Adrenal gland (tissue), 9 donors: ENCODE measurements at regions not wholly inside any gene's neighbourhood (a gene's known extent, or its start where the extent isn't known, plus 50 kb on each side); places are given as distances from the start of the nearest gene placed in this dataset.

ENCODE experiments used
- DNase-seq, 7 donors: peaks; one replicate each; pipeline ENCODE4 v3.0.0-alpha.2; 2019 to 2020
- H3K27ac ChIP-seq, 5 donors: fragments of 200-600 bp; sonication (generic) in 4 of 5; 1 replicate in 3 of 5; 2 replicates in 2 of 5; pipeline versions ENCODE4 v1.5.1 to v1.8.0; 2016 to 2020; ENCODE audit warnings: mild to moderate bottlenecking in 1 of 5
- H3K27me3 ChIP-seq: fragments of 200-600 bp; 2 replicates; pipeline ENCODE4 v1.8.0; 2021
- H3K36me3 ChIP-seq, 2 donors: fragments of 200-600 bp; replicated peaks in 1 of 2; 1 replicate in 1 of 2; 2 replicates in 1 of 2; pipeline versions ENCODE4 v1.5.1 to v1.8.0; 2018 to 2022
- H3K4me1 ChIP-seq, 2 donors: fragments of 200-600 bp; replicated peaks in 1 of 2; 1 replicate in 1 of 2; 2 replicates in 1 of 2; pipeline versions ENCODE4 v1.5.1 to v1.8.0; 2018 to 2021
- H3K4me3 ChIP-seq, 4 donors: fragments of 200-600 bp; sonication (generic) in 3 of 4; one replicate each; pipeline ENCODE4 v1.5.1; 2016 to 2018
- H3K9me3 ChIP-seq, 3 donors: fragments of 200-600 bp; sonication (generic) in 1 of 3; replicated peaks in 1 of 3; 1 replicate in 2 of 3; 2 replicates in 1 of 3; pipeline versions ENCODE4 v1.5.1 to v1.8.0; 2016 to 2021
- POLR2A ChIP-seq, 2 donors: fragments of 450-650 bp; IDR thresholded peaks; one replicate each; pipeline ENCODE4 v1.6.1; 2017; ENCODE audit warnings: antibody characterized with exemption in 2 of 2, mild to moderate bottlenecking in 2 of 2, moderate library complexity in 1 of 2
- WGBS, 4 donors: extraction: QIAGEN DNeasy Blood & Tissue Kit in 2 of 4; methylation state at CpG; one replicate each; pipeline versions ENCODE4 v1.1.5 to v1.1.7; 2013 to 2017; 5-methylcytosine and 5-hydroxymethylcytosine counted together
- intact Hi-C, 2 donors: fragments of 100-400 bp; cut with DNase I; formaldehyde crosslinking; loops; one replicate each; pipeline versions ENCODE4 v1.14.1 to v1.15.0; 2022 to 2023
- TF ChIP-seq, protein P1 (sequence below), 6 experiments: fragments of 450-650 bp in 4 of 6; fragments of 200-600 bp in 2 of 6; sonication (generic) in 1 of 6; IDR thresholded peaks; 1 replicate in 5 of 6; 2 replicates in 1 of 6; pipeline versions ENCODE4 v1.5.1 to v1.8.0; 2016 to 2021; ENCODE audit warnings: antibody characterized with exemption in 6 of 6, mild to moderate bottlenecking in 2 of 6, moderate library complexity in 1 of 6
- donor health status: healthy with polysubstance abuse.
- donor health status: Bipolar disorder and iron deficiency.
- donor health status: DM: yes; HTN: yes; CAD: no.
- donor health status: DM: no; HTN: no; CAD: no.
- donor health status: DM: no; HTN: no; CAD: no.

- no peak for DNase-seq
- no peak for TF ChIP-seq POLR2A (IDR thresholded peaks at IDR 0.05)
- TF ChIP-seq, protein P1, sequence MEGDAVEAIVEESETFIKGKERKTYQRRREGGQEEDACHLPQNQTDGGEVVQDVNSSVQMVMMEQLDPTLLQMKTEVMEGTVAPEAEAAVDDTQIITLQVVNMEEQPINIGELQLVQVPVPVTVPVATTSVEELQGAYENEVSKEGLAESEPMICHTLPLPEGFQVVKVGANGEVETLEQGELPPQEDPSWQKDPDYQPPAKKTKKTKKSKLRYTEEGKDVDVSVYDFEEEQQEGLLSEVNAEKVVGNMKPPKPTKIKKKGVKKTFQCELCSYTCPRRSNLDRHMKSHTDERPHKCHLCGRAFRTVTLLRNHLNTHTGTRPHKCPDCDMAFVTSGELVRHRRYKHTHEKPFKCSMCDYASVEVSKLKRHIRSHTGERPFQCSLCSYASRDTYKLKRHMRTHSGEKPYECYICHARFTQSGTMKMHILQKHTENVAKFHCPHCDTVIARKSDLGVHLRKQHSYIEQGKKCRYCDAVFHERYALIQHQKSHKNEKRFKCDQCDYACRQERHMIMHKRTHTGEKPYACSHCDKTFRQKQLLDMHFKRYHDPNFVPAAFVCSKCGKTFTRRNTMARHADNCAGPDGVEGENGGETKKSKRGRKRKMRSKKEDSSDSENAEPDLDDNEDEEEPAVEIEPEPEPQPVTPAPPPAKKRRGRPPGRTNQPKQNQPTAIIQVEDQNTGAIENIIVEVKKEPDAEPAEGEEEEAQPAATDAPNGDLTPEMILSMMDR (IDR thresholded peaks at IDR 0.05), result no peak
- intact Hi-C loops, result no loop called here
- no peaks in the 10 kb centered on the region for H3K4me1 ChIP-seq
- H3K36me3 ChIP-seq, result no peaks in the 10 kb centered on the region
- H3K27ac ChIP-seq, result no peak overlapping the region
- no peak overlapping the region for H3K4me3 ChIP-seq
- 85 to 95% (median 93%) methylated on average over 1 of the region's 1 CpG for WGBS, 4 donors
- no peaks in the 10 kb centered on the region for H3K9me3 ChIP-seq
- H3K27me3 ChIP-seq, result no peaks in the 10 kb centered on the region
These were observed 79.8 kb downstream of the CDO1 start for GRCh38 chr5:115736690-115737005.

GRCh38 chr5:115736004-115736689 lies 80.3 kb downstream of the CDO1 start:
- Histone ChIP-seq H3K4me1 (no peaks in the 10 kb centered on the region), H3K36me3 (no peaks in the 10 kb centered on the region), H3K27ac (no peak overlapping the region), H3K27me3 (no peaks in the 10 kb centered on the region), H3K4me3 (no peak overlapping the region), H3K9me3 (no peaks in the 10 kb centered on the region)
- no peak for TF ChIP-seq POLR2A (IDR thresholded peaks at IDR 0.05)
- TF ChIP-seq, protein P1 (IDR thresholded peaks at IDR 0.05), result no peak
- DNase-seq, result no peak
- WGBS, 4 donors, result 62 to 69% (median 64%) methylated on average over 3 of the region's 3 CpGs
- intact Hi-C loops, result no loop called here

- Histone ChIP-seq H3K27me3 (no peaks in the 10 kb centered on the region), H3K36me3 (no peaks in the 10 kb centered on the region), H3K27ac (no peak overlapping the region), H3K9me3 (no peaks in the 10 kb centered on the region), H3K4me3 (no peak overlapping the region), H3K4me1 (no peaks in the 10 kb centered on the region)
- DNase-seq, result no peak
- intact Hi-C loops, result no loop called here
- no peak for TF ChIP-seq POLR2A (IDR thresholded peaks at IDR 0.05)
- TF ChIP-seq, protein P1 (IDR thresholded peaks at IDR 0.05), result no peak
- WGBS, 4 donors, result 49 to 63% (median 55%) methylated on average over 7 of the region's 7 CpGs
These were observed 81.1 kb downstream of the CDO1 start for GRCh38 chr5:115735108-115735998.

- WGBS, 4 donors, result 62 to 68% (median 65%) methylated on average over 2 of the region's 2 CpGs
- Histone ChIP-seq H3K27ac (no peak overlapping the region), H3K4me3 (no peak overlapping the region), H3K27me3 (no peaks in the 10 kb centered on the region), H3K36me3 (no peaks in the 10 kb centered on the region), H3K4me1 (no peaks in the 10 kb centered on the region), H3K9me3 (no peaks in the 10 kb centered on the region)
- TF ChIP-seq, protein P1 (IDR thresholded peaks at IDR 0.05), result no peak
- no peak for TF ChIP-seq POLR2A (IDR thresholded peaks at IDR 0.05)
- intact Hi-C loops, result no loop called here
- no peak for DNase-seq
These were observed 82.9 kb downstream of the CDO1 start for GRCh38 chr5:115733607-115734006.
